ENCODE measurements at regions not wholly inside any gene's neighbourhood (a gene's known extent, or its start where the extent isn't known, plus 50 kb on each side); places are given as distances from the start of the nearest gene placed in this dataset.

DNA sequence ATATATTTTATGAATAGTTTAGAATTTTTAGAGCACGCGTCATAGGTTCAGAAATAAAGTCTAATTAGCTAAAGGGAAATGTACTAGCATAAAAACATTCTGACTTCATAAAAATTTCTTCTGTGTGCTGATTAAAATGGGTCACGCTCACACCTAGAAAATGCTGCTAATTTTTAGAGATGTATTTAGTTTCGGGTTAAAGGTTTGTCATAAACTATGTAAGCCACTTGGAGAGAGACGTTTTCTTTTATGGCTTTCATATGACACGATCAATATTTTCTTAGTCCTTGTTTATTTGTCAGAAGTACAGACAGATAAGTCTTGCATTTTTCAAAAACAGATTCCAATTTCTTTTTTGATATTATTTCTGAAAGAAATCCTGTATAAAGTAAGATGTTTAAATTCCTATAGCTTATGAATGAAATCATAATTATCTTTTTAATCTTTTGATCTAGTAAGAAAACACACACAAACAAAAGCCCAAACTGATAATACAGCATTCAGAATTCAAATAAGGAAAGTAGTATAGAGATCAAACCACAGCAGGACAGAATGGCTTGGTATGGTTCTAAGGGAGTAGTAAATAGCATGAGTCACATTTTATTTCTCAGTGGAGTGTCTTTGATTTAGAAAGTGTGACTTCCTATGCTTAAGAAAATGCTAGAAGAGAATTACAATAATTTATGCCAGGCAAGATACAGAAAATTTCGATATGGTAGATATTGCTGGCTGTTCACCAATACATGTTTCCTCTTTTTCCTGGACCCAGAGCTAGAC is 236.6 kb downstream of the GPD2 start:
- peaks cover 9% of the 10 kb centered on the region for H3K9me3 Mint-ChIP-seq
- no peaks in the 10 kb centered on the region for H3K4me1 Mint-ChIP-seq (ENCODE audit: unreplicated experiment)

DNA sequence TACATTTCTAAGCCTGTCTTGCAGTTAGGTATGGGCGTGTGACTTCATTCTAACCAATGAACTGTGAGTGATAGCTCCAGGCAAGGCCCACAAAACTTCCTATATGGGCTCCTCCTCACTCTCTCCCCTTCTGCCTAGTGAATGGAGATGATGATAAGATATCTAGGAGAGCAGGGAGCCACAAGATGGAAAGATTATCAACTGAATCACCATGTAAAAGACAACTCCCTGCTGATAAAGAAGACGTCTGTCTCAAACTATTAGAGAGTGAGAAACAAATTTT is 237.1 kb downstream of the GPD2 start:
- no peak overlapping the region for H3K4me3 Mint-ChIP-seq
- TF ChIP-seq, protein P1, sequence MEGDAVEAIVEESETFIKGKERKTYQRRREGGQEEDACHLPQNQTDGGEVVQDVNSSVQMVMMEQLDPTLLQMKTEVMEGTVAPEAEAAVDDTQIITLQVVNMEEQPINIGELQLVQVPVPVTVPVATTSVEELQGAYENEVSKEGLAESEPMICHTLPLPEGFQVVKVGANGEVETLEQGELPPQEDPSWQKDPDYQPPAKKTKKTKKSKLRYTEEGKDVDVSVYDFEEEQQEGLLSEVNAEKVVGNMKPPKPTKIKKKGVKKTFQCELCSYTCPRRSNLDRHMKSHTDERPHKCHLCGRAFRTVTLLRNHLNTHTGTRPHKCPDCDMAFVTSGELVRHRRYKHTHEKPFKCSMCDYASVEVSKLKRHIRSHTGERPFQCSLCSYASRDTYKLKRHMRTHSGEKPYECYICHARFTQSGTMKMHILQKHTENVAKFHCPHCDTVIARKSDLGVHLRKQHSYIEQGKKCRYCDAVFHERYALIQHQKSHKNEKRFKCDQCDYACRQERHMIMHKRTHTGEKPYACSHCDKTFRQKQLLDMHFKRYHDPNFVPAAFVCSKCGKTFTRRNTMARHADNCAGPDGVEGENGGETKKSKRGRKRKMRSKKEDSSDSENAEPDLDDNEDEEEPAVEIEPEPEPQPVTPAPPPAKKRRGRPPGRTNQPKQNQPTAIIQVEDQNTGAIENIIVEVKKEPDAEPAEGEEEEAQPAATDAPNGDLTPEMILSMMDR (conservative IDR thresholded peaks at IDR 0.05) = no peak
- no peaks in the 10 kb centered on the region for H3K4me1 Mint-ChIP-seq (ENCODE audit: unreplicated experiment)
- peaks cover 8% of the 10 kb centered on the region for H3K9me3 Mint-ChIP-seq
- H3K27ac Mint-ChIP-seq = no peak overlapping the region
- H3K27me3 Mint-ChIP-seq = no peaks in the 10 kb centered on the region
- no peaks in the 10 kb centered on the region for H3K36me3 Mint-ChIP-seq
- no peak for DNase-seq (ENCODE audit: extremely low spot score, unreplicated experiment)

More for the DNA sequence above, 236.6 kb downstream of the GPD2 start:
- H3K27me3 Mint-ChIP-seq = no peaks in the 10 kb centered on the region
- no peak overlapping the region for H3K27ac Mint-ChIP-seq
- DNase-seq (ENCODE audit: extremely low spot score, unreplicated experiment) = no peak
- H3K36me3 Mint-ChIP-seq = no peaks in the 10 kb centered on the region
- H3K4me3 Mint-ChIP-seq = no peak overlapping the region
- TF ChIP-seq, protein P1 (conservative IDR thresholded peaks at IDR 0.05) = no peak

DNA sequence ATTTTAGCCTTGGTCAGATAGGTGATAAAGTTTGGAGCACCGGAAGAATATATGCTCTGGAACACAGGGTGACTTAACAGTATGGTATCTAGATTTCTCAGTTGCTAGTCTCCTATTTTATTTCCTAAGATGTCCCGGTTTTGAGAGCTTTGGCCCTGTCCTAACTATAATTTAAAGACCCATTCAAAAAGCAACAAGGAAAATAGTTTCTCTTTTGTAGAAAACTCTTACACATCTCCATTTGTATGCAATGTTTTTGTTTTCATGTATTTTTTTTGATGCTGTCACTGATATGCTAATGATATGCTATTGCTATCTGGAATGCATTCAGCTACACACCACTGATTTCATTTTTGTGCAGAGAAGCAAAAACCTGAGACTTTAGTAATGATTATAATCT is 237.8 kb downstream of the GPD2 start:
- no peaks in the 10 kb centered on the region for H3K4me1 Mint-ChIP-seq (ENCODE audit: unreplicated experiment)
- peaks cover 3% of the 10 kb centered on the region for H3K9me3 Mint-ChIP-seq
- no peak for DNase-seq (ENCODE audit: extremely low spot score, unreplicated experiment)
- no peak overlapping the region for H3K27ac Mint-ChIP-seq
- H3K4me3 Mint-ChIP-seq = no peak overlapping the region
- no peaks in the 10 kb centered on the region for H3K27me3 Mint-ChIP-seq
- no peaks in the 10 kb centered on the region for H3K36me3 Mint-ChIP-seq
- TF ChIP-seq, protein P1 (conservative IDR thresholded peaks at IDR 0.05) = no peak

DNA sequence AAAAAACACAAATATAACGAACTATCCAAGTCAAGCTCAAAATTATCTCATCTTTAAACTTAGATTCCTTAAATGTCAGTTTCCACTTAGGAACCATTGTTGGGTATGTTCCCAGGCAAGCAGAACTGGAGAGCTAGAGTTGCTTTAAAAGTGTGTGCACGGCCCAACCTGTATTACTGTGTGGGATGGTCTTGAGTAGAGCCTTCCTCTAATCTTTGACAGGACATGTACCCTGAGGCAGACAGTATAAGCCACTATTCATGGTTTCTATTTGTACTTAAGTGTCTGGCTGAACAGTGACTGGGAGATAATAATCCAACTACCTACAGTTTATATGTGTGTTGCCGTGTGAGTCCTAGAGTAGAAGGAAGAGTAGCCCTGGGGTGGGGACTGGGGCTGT is 239.7 kb downstream of the GPD2 start:
- H3K27ac Mint-ChIP-seq = no peak overlapping the region
- TF ChIP-seq, protein P1 (conservative IDR thresholded peaks at IDR 0.05) = no peak
- no peaks in the 10 kb centered on the region for H3K27me3 Mint-ChIP-seq
- H3K9me3 Mint-ChIP-seq = peaks cover 3% of the 10 kb centered on the region
- H3K4me3 Mint-ChIP-seq = no peak overlapping the region
- DNase-seq (ENCODE audit: extremely low spot score, unreplicated experiment) = no peak
- no peaks in the 10 kb centered on the region for H3K4me1 Mint-ChIP-seq (ENCODE audit: unreplicated experiment)
- no peaks in the 10 kb centered on the region for H3K36me3 Mint-ChIP-seq

DNA sequence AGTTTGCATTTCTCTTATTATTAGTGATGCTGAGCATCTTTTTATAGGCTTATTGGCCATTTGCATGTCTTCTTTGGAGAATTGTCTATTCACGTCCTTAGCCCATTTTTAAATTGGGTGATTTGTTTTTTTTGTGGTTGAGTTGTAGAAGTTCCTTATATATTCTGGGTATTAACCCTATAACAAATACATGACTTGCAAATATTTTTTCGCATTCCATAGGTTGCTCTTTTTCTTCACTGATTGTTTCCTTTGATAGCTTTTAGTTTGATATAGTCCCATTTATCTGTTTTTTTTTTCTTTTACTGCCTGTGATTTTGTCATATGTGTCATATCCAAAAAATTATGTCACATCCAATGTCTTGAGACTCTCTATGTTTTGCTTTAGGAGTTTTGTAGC is 243.6 kb downstream of the GPD2 start:
- DNase-seq (ENCODE audit: extremely low spot score, unreplicated experiment) = no peak
- peaks cover 3% of the 10 kb centered on the region for H3K9me3 Mint-ChIP-seq

More for the DNA sequence above, 243.6 kb downstream of the GPD2 start:
- no peaks in the 10 kb centered on the region for H3K27me3 Mint-ChIP-seq
- H3K27ac Mint-ChIP-seq = no peak overlapping the region
- TF ChIP-seq, protein P1 (conservative IDR thresholded peaks at IDR 0.05) = no peak
- no peaks in the 10 kb centered on the region for H3K4me1 Mint-ChIP-seq (ENCODE audit: unreplicated experiment)
- H3K4me3 Mint-ChIP-seq = no peak overlapping the region
- H3K36me3 Mint-ChIP-seq = no peaks in the 10 kb centered on the region
